ENCODE measurements at regions not wholly inside any gene's neighbourhood (a gene's known extent, or its start where the extent isn't known, plus 50 kb on each side); places are given as distances from the start of the nearest gene placed in this dataset.
"Not testable (repeated sequence)": the region's sequence is repeated elsewhere in the genome, so short reads cannot be mapped to it uniquely, and the experiment has no call there.

DNA sequence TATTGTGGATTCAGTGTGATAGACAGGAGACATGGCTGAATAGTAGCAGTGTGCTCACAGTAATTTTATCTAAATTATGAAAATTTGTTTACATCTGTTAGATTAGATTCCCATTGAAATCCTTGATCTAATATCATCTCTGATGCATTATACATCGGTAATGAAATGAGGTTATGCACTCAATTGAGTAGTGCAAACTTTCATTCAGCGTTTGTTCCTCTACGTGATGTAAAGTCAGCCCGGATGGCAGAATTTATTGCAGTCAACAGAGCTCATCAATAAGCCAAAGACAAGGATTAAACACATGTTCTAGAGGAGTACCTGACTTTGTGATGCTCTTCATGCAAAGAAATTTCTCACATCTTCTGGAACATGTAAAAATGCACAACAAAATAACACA lies 549.2 kb downstream of the GOLGA6L6 start:
- DNase-seq (ENCODE audit: low read depth in 2 of 2) = no peak
- TF ChIP-seq, protein P1, sequence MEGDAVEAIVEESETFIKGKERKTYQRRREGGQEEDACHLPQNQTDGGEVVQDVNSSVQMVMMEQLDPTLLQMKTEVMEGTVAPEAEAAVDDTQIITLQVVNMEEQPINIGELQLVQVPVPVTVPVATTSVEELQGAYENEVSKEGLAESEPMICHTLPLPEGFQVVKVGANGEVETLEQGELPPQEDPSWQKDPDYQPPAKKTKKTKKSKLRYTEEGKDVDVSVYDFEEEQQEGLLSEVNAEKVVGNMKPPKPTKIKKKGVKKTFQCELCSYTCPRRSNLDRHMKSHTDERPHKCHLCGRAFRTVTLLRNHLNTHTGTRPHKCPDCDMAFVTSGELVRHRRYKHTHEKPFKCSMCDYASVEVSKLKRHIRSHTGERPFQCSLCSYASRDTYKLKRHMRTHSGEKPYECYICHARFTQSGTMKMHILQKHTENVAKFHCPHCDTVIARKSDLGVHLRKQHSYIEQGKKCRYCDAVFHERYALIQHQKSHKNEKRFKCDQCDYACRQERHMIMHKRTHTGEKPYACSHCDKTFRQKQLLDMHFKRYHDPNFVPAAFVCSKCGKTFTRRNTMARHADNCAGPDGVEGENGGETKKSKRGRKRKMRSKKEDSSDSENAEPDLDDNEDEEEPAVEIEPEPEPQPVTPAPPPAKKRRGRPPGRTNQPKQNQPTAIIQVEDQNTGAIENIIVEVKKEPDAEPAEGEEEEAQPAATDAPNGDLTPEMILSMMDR (IDR thresholded peaks at IDR 0.05; ENCODE audit: low read depth, low read length) = no peak
- no peak overlapping the region for H3K4me3 ChIP-seq (replicated peaks in 1 of 2; ENCODE audit: low read depth in 2 of 2, low read length in 2 of 2)

GRCh38 chr15:19988094-19988660 lies 553.4 kb downstream of the GOLGA6L6 start:
- no peak overlapping the region for H3K4me3 ChIP-seq (replicated peaks in 1 of 2; ENCODE audit: low read depth in 2 of 2, low read length in 2 of 2)
- DNase-seq (ENCODE audit: low read depth in 2 of 2) = no peak
- TF ChIP-seq, protein P1 (IDR thresholded peaks at IDR 0.05; ENCODE audit: low read depth, low read length) = no peak

DNA sequence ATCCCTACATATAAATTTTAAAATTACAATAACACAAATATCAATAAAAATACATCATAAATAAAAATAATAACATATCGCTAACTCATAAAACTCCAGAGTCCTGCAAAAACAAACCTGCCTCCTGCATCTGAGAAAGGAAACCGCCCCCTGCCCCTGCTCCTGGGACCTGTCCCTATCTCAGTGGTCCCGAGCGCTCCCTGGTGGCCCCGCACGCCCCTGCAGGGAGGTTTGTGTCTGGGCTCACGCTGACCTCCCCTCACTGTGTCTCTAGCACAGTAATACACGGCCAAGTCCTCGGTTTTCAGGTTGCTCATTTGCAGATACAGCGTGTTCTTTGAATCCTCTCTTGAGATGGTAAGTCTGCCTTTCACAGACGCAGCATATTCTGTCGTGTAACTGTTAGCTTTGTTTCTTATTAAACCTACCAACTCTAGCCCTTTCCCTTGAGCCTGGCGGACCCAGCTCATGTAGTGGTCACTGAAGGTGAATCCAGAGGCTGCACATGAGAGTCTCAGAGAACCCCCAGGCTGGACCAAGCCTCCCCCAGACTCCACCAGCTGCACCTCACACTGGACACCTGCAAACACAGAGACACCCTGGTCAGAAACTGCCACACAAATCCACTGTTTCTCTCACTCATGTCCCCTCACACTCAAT lies 554.1 kb downstream of the GOLGA6L6 start:
- TF ChIP-seq, protein P1 (IDR thresholded peaks at IDR 0.05; ENCODE audit: low read depth, low read length) = peak; percentile 15
- no peak for DNase-seq (ENCODE audit: low read depth in 2 of 2)
- no peak overlapping the region for H3K4me3 ChIP-seq (replicated peaks in 1 of 2; ENCODE audit: low read depth in 2 of 2, low read length in 2 of 2)

DNA sequence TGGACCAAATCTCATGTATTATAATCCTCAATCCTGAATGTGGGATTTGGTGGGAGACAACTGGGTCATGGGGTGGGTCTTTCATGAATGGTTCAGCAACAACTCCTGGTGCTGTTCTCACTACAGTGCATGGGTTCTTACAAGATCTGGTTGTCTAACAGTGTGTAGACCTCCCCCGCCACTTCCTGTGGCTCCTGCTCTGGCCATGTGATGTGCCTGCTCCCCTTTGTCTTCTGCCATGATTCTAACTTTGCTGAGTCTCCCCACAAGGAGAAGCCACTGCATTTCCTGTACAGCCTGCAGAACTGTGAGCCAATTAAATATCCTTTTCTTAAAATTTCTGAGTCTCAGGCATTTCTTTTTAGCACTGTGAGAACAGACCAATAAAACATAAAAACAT lies 557.5 kb downstream of the GOLGA6L6 start:
- DNase-seq (ENCODE audit: low read depth in 2 of 2) = no peak
- no peak overlapping the region for H3K4me3 ChIP-seq (replicated peaks in 1 of 2; ENCODE audit: low read depth in 2 of 2, low read length in 2 of 2)
- TF ChIP-seq, protein P1 (IDR thresholded peaks at IDR 0.05; ENCODE audit: low read depth, low read length) = no peak

DNA sequence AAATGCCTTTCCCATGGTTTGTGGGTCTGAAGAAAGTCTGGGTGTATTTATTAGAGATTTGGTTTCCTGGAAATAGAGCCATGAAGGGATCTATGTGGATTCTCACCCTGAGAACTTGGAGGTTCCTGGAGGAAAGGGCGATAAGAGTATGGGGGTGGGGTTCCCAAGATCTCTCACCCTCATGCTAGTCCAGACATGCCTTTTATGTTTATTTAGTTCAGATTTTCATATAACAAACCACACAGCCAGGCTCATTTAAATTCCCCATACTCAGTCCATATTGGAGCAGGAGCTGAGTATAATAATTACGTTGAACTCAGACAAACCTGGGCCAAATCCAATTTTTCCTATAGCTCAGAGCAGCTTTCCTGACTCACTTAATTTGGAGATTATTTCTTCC lies 566.6 kb downstream of the GOLGA6L6 start:
- H3K4me3 ChIP-seq (replicated peaks in 1 of 2; ENCODE audit: low read depth in 2 of 2, low read length in 2 of 2) = no peak overlapping the region
- DNase-seq (ENCODE audit: low read depth in 2 of 2) = no peak
- TF ChIP-seq, protein P1 (IDR thresholded peaks at IDR 0.05; ENCODE audit: low read depth, low read length) = no peak

- no peak overlapping the region for H3K4me3 ChIP-seq (replicated peaks in 1 of 2; ENCODE audit: low read depth in 2 of 2, low read length in 2 of 2)
- DNase-seq (ENCODE audit: low read depth in 2 of 2) = no peak
- TF ChIP-seq, protein P1 (IDR thresholded peaks at IDR 0.05; ENCODE audit: low read depth, low read length) = no peak
These were observed 567.9 kb downstream of the GOLGA6L6 start for GRCh38 chr15:19973718-19974117.

DNA sequence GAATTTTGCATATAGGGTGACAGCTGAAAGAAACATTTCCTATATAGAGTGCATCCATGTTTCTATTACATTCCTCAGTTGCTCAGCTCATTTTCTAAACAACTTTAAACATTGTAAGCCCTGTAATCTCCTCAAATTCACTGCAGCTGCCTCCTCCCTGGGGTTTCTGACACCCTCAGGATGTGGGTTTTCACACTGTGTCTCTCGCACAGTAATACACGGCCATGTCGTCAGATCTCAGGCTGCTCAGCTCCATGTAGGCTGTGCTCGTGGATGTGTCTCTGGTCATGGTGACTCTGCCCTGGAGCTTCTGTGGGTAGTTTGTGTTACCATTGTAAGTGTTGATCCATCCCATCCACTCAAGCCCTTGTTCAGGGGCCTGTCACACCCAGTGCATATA lies 569.0 kb downstream of the GOLGA6L6 start:
- not testable (repeated sequence) for DNase-seq (ENCODE audit: low read depth in 2 of 2); H3K4me3 ChIP-seq (replicated peaks in 1 of 2; ENCODE audit: low read depth in 2 of 2, low read length in 2 of 2)

DNA sequence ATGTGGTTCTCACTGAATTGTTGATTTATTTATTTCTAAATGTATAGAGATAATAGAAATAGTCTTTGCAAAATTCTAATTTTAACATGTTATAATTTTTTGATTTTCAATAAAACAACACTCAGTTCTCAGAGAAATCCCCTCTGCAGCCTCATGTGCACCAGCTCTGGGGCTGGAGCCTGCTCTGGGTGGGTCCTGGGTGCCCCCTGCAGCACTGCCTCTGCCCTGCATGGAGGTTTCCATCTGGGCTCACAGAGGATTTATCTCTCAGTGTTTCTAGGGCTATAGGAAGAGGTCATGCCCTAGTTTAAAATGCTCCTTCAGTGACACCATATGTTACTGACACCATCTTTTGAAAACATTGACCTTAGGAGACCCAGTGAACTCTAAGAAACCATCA lies 576.0 kb downstream of the GOLGA6L6 start:
- DNase-seq (ENCODE audit: low read depth in 2 of 2); H3K4me3 ChIP-seq (replicated peaks in 1 of 2; ENCODE audit: low read depth in 2 of 2, low read length in 2 of 2): not testable (repeated sequence)

GRCh38 chr15:19964480-19964879 lies 577.1 kb downstream of the GOLGA6L6 start:
- DNase-seq (ENCODE audit: low read depth in 2 of 2); H3K4me3 ChIP-seq (replicated peaks in 1 of 2; ENCODE audit: low read depth in 2 of 2, low read length in 2 of 2): not testable (repeated sequence)

All from cardiac fibroblast (primary cell).